GM12878 (cell line): ENCODE measurements at regions not wholly inside any gene's neighbourhood (a gene's known extent, or its start where the extent isn't known, plus 50 kb on each side); places are given as distances from the start of the nearest gene placed in this dataset.
"Not testable (repeated sequence)": the region's sequence is repeated elsewhere in the genome, so short reads cannot be mapped to it uniquely, and the experiment has no call there.

Experiments
- ATAC-seq: fragments of 200-7000 bp; cut with Tn5 transposase; 3 replicates; pipeline ENCODE4 v1.9.1; 2020; ENCODE audit warnings: mild to moderate bottlenecking, moderate library complexity
- BruUV-seq: library from RNA; stranded (reverse); fragments of 400-500 nt; replicated peaks from 2 replicates; lab custom pipeline; 2021; lab: Mats Ljungman, UMichigan
- CTCF ChIA-PET: fragments of 300-600 bp; sonication (Branson Sonifier 250); formaldehyde crosslinking; extraction: SDS; loops from one replicate; lab custom pipeline; 2021; ENCODE audit warnings: inconsistent platforms; lab: Yijun Ruan, JAX
- POLR2A ChIA-PET: fragments of 350-600 bp; formaldehyde crosslinking; extraction: SDS; loops from one replicate; lab custom pipeline; 2021; ENCODE audit warnings: inconsistent platforms; lab: Charles Lee
- RAD21 ChIA-PET: fragments of 300-600 bp; sonication (Branson Sonifier 250); formaldehyde crosslinking; loops from one replicate; lab custom pipeline; 2023; ENCODE audit warnings: antibody characterized with exemption; ENCODE audit not compliant: unreplicated experiment; lab: Charles Lee
- SMC1A ChIA-PET: fragments of 300-600 bp; sonication (Branson Sonifier 250); formaldehyde crosslinking; loops from one replicate; lab custom pipeline; 2023; ENCODE audit not compliant: unreplicated experiment, uncharacterized antibody; lab: Charles Lee
- DNase-seq: peaks from one replicate; pipeline ENCODE4 v3.0.0-alpha.2; 2011; ENCODE audit warnings: low read depth, low spot score
- FAIRE-seq: peaks from 3 replicates; lab custom pipeline; 2011; peaks lifted over from hg19 to GRCh38; lab: Jason Lieb, UNC
- H2AFZ ChIP-seq: 2 replicates; pipeline ENCODE4 v1.6.0; 2011; ENCODE audit warnings: low read depth, low read length, control low read depth; ENCODE audit not compliant: control insufficient read depth
- H3K27ac ChIP-seq: 2 replicates; pipeline ENCODE4 v1.5.1; 2011; ENCODE audit warnings: control low read depth; ENCODE audit not compliant: control insufficient read depth, insufficient read depth
- H3K27me3 ChIP-seq, 2 experiments: replicated peaks in 1 of 2; 2 replicates each; pipeline versions ENCODE4 v1.6.0 to v1.6.1; 2011; ENCODE audit warnings: low read length in 1 of 2; ENCODE audit not compliant: control insufficient read depth in 2 of 2, insufficient read depth in 2 of 2
- H3K36me3 ChIP-seq, 2 experiments: 2 replicates each; pipeline ENCODE4 v1.5.1; 2011; ENCODE audit warnings: low read length in 1 of 2; ENCODE audit not compliant: control insufficient read depth in 2 of 2, insufficient read depth in 2 of 2
- H3K4me1 ChIP-seq: 2 replicates; pipeline ENCODE4 v1.6.1; 2011; ENCODE audit warnings: mild to moderate bottlenecking, low read length, moderate library complexity, mixed read lengths; ENCODE audit not compliant: control insufficient read depth, insufficient read depth
- H3K4me2 ChIP-seq: 2 replicates; pipeline ENCODE4 v1.6.0; 2011; ENCODE audit warnings: control low read depth; ENCODE audit not compliant: control insufficient read depth, insufficient read depth
- H3K4me3 ChIP-seq: fragments of 200-600 bp; sonication (generic); 2 replicates; pipeline ENCODE4 v1.5.1; 2016
- H3K79me2 ChIP-seq: 2 replicates; pipeline ENCODE4 v1.6.0; 2011; ENCODE audit warnings: low read length; ENCODE audit not compliant: control insufficient read depth, insufficient read depth
- H3K9ac ChIP-seq: 2 replicates; pipeline ENCODE4 v1.8.0; 2011; ENCODE audit warnings: low read length, control low read depth, mixed read lengths; ENCODE audit not compliant: control insufficient read depth, insufficient read depth
- H3K9me3 ChIP-seq: replicated peaks from 3 replicates; pipeline ENCODE4 v1.5.1; 2011; ENCODE audit warnings: mild to moderate bottlenecking, low read length; ENCODE audit not compliant: control insufficient read depth, insufficient read depth
- H4K20me1 ChIP-seq: 2 replicates; pipeline ENCODE4 v1.6.0; 2011; ENCODE audit not compliant: control insufficient read depth, insufficient read depth
- NFYB ChIP-seq: IDR thresholded peaks from 2 replicates; pipeline ENCODE4 v1.6.1; 2011; ENCODE audit warnings: low read depth, mild to moderate bottlenecking, low read length, improper control_type of control experiment, moderate library complexity; ENCODE audit not compliant: insufficient read depth
- WGBS: methylation state at CpG from one replicate; pipeline ENCODE4 v1.1.6; 2016; ENCODE audit warnings: low lambda C conversion rate; ENCODE audit not compliant: insufficient replicate concordance, insufficient coverage; ENCODE audit errors: missing lambda C conversion rate; 5-methylcytosine and 5-hydroxymethylcytosine counted together
- in situ Hi-C: fragments of 300-500 bp; cut with MboI; formaldehyde crosslinking; loops from 9 replicates; pipeline ENCODE4 v1.14.3; 2018; ENCODE audit warnings: mixed read lengths
- intact Hi-C: fragments of 100-400 bp; cut with micrococcal nuclease; formaldehyde crosslinking; loops from one replicate; pipeline ENCODE4 v1.14.2; 2022; ENCODE audit not compliant: unreplicated experiment

DNA sequence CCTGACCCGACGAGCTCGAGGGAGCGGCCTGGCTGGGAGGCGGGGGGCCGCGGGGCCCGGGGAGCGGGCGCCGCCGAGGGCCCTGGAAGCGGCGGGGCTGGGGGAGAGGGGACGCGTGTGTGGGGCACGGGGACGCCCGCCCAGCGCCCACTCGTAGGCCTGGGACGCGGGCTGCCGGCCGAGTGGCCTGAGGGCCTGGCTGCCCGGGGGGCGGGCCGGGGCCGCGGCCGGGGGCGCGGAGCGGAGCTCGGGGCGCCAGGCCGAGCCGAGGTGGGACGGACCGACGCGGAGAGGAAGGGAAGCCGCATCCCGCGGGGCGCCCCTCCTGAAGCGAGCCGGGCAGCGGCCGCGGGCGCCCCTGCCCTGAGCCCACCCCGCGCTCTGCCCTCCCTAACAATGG is 129.9 kb upstream of the PLEKHM1 start:
- H3K9me3 ChIP-seq, H4K20me1 ChIP-seq, POLR2A ChIA-PET, H3K36me3 ChIP-seq, SMC1A ChIA-PET, CTCF ChIA-PET, H2AFZ ChIP-seq, intact Hi-C loops, FAIRE-seq, H3K27ac ChIP-seq, RAD21 ChIA-PET, H3K27me3 ChIP-seq, BruUV-seq, H3K4me2 ChIP-seq, H3K79me2 ChIP-seq, H3K4me1 ChIP-seq, H3K9ac ChIP-seq, DNase-seq: not testable (repeated sequence)
- peak; percentile 14; the same call in 1 of the 2 replicates for TF ChIP-seq NFYB
- 0 out of 2 replicates have a peak overlapping the region, but pooled peaks have one; percentile 47 for H3K4me3 ChIP-seq
- no CpG with 5 or more reads among the region's 54 CpGs for WGBS
- in situ Hi-C loops, result loop anchor here (25.0 kb wide), 1 partner anchor 358 kb away; the partner anchor contains the start of gene SPATA32
- peak; percentile 71 for ATAC-seq

DNA sequence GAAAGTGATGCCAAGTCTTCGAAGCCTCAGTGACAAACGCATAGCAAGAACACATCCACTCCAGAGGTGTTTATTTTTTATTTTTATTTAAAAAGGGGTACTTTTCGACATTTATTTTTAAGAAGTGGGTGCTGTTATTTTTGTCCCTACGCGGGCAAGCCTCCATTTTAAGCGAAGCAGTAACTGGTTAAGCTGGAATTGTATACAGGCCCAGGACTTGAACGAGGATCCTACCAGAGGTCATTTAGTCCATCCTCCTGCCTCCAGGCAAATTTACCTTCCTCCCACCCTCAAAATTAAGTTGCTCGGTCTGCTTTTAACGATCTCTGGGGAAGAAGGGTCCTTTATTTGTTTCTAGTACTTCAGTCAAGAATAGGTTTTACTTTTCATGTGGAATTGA is 130.6 kb upstream of the PLEKHM1 start:
- H3K4me1 ChIP-seq, H3K27ac ChIP-seq, CTCF ChIA-PET, H3K27me3 ChIP-seq, H3K36me3 ChIP-seq, DNase-seq, BruUV-seq, intact Hi-C loops, H3K4me3 ChIP-seq, RAD21 ChIA-PET, ATAC-seq, H4K20me1 ChIP-seq, POLR2A ChIA-PET, H3K9ac ChIP-seq, H2AFZ ChIP-seq, FAIRE-seq, SMC1A ChIA-PET, H3K79me2 ChIP-seq, H3K9me3 ChIP-seq: not testable (repeated sequence)
- 44% methylated on average over 6 of the region's 9 CpGs for WGBS
- 0 out of 2 replicates have a peak overlapping the region, but pooled peaks have one; percentile 9 for H3K4me2 ChIP-seq
- in situ Hi-C loops, result loop anchor here (25.0 kb wide), 1 partner anchor 359 kb away; the partner anchor contains the start of gene SPATA32

GRCh38 chr17:45622295-45622694 is 131.8 kb upstream of the PLEKHM1 start:
- RAD21 ChIA-PET, intact Hi-C loops, H3K9ac ChIP-seq, H3K4me3 ChIP-seq, H3K36me3 ChIP-seq, H3K79me2 ChIP-seq, H4K20me1 ChIP-seq, ATAC-seq, POLR2A ChIA-PET, H3K27ac ChIP-seq, H3K9me3 ChIP-seq, BruUV-seq, H3K4me2 ChIP-seq, H3K4me1 ChIP-seq, H2AFZ ChIP-seq, SMC1A ChIA-PET, H3K27me3 ChIP-seq, CTCF ChIA-PET, DNase-seq, FAIRE-seq: not testable (repeated sequence)
- in situ Hi-C loops, result loop anchor here (25.0 kb wide), 1 partner anchor 360 kb away; the partner anchor contains the start of gene SPATA32
- 54% methylated on average over 1 of the region's 3 CpGs for WGBS
